Thyroid gland (tissue), 4 donors: ENCODE measurements at regions not wholly inside any gene's neighbourhood (a gene's known extent, or its start where the extent isn't known, plus 50 kb on each side); places are given as distances from the start of the nearest gene placed in this dataset.
"Not testable (repeated sequence)": the region's sequence is repeated elsewhere in the genome, so short reads cannot be mapped to it uniquely, and the experiment has no call there.

Experiments
- CTCF ChIP-seq, 6 experiments: fragments of 200-600 bp in 3 of 6; fragments of 450-650 bp in 3 of 6; sonication (generic) in 3 of 6; IDR thresholded peaks; one replicate each; pipeline ENCODE4 v1.5.1; 2016 to 2019; ENCODE audit warnings: antibody characterized with exemption in 6 of 6, mild to moderate bottlenecking in 2 of 6, inconsistent platforms in 1 of 6, moderate library complexity in 1 of 6
- POLR2A ChIP-seq, 2 donors: fragments of 450-650 bp; IDR thresholded peaks; one replicate each; pipeline ENCODE4 v1.6.1; 2017; ENCODE audit warnings: antibody characterized with exemption in 2 of 2, mild to moderate bottlenecking in 2 of 2, moderate library complexity in 1 of 2

GRCh38 chr2:87567093-87567492 is 180.8 kb upstream of the PLGLB2 start:
- TF ChIP-seq CTCF, POLR2A (IDR thresholded peaks at IDR 0.05): not testable (repeated sequence)
